Embryonic facial prominence (tissue), 1 donor: ENCODE measurements at regions not wholly inside any gene's neighbourhood (a gene's known extent, or its start where the extent isn't known, plus 50 kb on each side); places are given as distances from the start of the nearest gene placed in this dataset.
"Not testable (repeated sequence)": the region's sequence is repeated elsewhere in the genome, so short reads cannot be mapped to it uniquely, and the experiment has no call there.

ENCODE experiments used
- DNase-seq: peaks from one replicate; pipeline ENCODE4 v3.0.0-alpha.2; 2016; ENCODE audit errors: extremely low spot score

DNA sequence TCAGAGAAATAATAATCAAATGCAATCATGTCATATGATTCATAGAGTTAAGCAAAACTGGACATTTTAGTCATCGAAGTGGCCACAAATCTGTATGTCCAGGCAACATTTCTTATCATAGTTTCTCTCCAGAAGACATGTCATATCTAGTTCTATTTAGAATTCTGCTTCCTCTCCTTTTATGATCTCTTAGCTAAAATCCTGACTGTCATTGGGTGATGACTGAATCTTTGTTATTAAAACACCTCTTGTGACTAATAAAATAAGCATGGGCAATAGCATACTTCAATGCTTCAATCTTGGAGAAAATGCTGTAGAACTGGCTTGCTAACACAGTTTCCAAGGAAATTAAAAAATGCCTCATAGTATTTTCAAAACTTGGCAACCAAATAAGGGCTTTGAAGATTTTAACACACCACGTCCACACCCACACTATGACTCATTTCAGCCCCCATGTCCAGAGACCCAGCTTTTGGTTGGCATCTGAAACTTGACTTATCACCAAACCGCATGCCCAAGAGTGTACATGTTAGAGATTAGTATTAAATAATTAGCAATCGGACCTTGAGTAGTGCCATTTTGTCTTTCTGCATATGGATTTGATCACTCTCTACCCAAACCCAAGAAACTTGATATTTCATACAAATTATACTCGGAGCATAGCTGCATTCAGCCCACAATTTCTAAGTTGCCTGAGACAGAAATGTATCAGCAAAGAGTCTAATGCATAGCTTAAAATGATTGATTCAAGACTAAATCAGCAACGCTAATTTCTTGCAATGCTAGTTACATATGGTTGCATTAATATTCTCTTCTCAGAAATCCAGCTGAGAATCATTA, 106.5 kb upstream of the ETAA1 start:
- peak; percentile 69 for DNase-seq

DNA sequence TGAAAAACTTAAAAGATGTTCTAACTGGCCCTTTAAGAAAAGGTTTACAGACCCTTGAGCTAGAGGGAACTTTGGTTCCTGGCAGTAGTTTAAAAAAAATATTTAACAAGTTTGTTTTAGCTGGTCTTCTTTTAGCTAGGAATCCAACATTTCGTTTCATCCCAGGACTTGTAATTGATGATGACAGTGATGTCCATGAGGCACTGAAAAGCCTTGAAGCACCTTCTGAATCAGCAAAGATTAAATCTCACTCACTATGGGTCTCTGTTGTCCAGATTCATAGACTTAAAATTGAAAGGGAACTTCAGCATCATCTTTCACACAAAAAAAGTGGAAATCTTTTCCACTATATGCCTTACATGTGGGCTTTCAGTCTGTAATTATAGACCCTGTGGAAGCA, 102.9 kb upstream of the ETAA1 start:
- no peak for DNase-seq

DNA sequence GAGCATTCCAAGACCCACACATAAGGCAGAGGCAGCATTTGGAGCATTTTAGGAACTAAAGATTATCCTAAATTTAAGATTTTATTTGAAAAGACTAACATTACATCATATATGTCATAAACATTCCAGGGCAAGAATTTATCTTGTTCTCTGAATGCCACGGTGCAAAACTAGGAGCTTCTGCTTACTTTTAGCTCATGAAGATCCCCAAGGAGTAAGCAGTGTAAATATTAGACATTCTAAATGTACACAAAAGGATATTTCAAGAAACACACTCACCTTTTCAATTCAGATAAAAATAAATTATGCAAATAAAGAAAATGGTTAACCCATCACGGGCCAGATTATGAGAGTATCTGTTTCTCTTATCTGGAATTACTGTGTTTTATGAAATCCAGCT, 101.7 kb upstream of the ETAA1 start:
- no peak for DNase-seq

DNA sequence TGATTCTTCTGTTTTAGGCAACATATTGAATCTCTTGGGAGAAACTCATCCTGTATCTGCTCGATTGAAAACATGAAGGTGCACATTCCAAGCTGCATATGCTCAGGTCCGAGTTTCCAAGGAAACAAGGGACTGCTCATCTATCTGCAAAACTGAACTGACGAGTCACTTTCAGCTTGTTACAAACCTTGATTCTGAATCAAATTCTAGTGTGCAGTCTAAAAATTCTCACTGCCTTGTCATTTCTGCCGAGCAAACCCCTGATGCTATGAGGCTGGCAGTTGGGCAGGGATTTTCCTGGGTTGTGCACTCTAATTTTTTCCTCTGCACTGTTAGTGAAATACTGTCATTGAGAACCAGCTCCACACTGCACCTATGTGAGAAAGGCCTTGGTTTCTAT, 101.3 kb upstream of the ETAA1 start:
- DNase-seq, result no peak

DNA sequence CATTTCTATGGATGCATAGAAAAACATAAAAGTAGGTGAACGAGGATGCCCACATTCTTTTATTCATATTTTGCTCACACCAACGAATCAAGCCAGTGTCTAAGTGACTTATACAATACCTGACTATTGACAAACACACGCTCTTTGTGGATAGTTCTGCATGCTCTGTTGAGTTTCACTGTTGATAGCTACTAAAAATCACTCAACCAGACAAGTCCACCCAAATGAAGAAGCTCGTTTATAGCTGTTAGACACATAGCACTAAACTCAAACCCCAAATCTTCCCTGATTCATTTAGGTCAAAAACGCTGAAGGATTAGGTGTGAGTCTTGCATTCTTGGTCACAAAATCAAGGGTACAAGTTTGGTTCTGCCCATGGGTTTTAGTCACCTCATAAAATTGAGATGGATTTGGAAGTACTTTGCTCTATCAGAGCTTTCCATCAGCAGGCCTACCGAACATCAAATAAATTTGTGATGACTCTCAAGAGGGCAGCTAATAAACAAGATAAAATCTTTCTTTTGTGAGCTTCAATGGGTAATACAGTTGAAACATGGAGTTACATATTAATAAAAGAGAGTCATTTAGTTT, 92.7 kb upstream of the ETAA1 start:
- no peak for DNase-seq

DNA sequence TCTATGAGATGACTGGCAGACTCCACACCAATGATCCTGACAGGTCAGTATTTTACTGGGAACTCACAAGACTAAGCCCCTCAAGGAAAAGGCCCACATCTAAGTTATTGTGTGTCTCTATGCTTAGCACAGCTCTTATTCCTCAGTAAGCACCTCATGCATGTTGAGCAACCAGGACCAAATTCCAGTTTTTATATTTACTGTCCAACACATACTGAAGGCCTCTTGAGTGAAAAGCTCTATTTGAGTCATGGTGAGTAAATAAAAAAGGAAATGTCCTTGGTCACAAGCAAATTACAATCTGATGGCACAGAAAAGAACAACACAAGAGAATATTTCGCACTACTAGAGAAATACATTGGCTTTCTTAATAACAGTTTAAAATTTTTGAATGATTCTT, 87.9 kb upstream of the ETAA1 start:
- DNase-seq, result no peak

DNA sequence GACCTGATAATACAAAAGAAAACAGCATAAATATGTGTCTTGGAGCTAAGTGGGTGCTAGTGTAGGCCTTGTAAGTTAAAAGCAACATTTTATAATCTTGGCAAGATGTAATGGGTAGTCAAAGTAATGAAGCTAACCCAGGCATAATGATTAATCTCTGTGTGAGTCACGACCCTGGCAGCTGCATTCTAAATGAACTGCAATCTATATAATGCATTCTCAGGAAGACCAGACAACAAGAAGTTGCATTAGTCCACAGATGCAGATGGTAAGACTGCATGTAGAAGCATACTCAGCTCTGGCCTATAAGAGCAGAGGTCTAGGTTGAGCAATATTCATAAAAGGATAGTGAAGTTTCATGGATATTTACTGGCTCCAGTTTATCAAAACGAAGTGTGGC, 85.6 kb upstream of the ETAA1 start:
- no peak for DNase-seq

DNA sequence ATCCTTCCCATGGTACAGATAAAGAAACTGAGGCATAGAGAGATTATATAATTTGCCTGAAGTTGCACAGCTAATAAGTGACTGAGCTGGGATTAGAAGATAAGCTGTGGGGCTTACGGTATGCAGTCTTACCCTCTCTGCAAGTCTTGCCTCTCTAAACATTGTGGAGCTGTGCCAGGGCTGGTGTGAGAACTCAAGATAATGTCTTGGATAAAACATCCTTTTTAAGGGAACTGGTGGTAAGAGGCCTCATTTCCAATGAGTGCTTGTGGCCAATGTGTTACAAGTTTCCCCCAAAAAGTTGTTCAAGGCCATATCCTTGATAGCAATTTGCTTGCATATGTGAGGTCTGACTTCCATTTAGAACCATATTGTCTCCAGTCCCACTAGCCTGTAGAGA, 84.3 kb upstream of the ETAA1 start:
- no peak for DNase-seq

DNA sequence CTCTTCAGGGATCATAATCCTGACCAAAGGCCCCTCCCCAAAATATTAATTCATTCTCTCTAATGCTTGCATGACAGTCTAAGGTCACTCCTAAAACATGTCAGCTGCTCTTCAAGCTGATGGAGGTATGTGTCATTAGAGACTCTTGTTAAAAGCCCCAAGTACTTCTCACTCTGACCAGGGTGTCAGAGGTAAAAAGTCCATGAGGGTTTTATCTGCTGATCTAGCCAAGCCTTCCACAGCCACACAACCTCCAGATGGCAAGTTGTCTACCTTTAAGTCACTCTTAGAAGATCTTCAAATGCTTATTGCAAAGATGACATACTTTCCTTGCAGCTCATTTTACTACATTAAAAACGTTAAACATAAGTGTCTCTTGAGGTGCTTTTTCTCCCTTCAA, 83.6 kb upstream of the ETAA1 start:
- DNase-seq, result no peak

DNA sequence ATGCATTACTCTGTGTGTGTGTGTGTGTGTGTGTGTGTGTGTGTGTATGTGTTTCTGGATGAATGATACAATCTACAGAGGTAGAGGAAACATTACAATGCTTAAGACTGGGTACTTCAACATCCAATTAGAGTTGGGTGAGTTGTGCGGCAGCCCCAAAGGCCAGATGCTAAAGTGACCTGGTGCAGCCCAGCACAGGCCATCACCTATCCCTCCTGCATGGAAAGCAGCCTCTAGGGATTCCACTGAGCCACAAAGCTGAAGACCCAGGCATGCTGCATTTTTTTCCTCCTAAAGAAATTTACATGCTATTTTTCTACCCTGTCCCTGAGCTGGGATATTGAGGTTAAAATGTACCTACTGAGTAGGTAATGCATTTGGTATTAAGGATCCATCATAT, 79.1 kb upstream of the ETAA1 start:
- no peak for DNase-seq

DNA sequence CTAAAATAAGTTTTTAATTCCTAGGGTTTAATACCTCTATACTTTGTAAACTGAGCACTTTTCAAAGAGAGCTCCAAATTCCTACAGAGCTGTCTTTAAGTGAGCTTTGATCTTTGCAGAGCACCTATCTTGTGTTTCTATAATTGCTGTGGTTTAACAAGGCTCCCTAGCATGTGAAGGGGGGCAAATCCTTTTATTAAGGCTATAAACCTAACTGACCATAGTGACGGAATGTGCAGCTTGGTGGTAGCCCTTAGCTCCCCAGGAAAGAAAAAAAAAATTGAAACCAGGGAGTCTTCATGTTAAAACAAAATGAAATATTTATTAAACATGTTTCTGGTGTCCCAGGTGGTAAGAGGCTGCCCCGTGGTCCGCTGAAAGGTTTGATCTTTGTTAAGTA, 78.6 kb upstream of the ETAA1 start:
- no peak for DNase-seq

DNA sequence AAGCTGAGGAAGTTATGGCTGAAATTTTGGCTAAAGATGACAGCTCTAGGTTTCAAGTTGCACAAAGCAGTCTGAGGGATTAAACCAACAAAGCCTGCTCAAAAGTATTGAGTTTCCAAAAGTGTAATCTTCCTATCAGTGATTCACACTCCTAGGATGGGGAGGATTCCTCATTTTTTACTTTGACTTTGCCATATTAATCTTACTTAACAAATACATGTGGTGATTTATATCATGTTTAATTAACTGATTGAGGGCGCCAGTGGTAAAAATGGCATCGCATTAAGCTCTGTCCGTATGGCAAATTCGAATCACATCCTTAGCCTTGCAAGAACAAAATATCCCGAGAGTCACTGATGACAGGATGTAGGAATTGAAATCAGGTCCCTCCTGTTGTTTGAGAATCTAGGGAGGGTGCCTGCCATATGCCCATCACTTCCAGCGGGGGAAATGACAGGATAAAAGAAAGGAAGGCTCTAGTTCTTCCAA, 78.1 kb upstream of the ETAA1 start:
- no peak for DNase-seq

DNA sequence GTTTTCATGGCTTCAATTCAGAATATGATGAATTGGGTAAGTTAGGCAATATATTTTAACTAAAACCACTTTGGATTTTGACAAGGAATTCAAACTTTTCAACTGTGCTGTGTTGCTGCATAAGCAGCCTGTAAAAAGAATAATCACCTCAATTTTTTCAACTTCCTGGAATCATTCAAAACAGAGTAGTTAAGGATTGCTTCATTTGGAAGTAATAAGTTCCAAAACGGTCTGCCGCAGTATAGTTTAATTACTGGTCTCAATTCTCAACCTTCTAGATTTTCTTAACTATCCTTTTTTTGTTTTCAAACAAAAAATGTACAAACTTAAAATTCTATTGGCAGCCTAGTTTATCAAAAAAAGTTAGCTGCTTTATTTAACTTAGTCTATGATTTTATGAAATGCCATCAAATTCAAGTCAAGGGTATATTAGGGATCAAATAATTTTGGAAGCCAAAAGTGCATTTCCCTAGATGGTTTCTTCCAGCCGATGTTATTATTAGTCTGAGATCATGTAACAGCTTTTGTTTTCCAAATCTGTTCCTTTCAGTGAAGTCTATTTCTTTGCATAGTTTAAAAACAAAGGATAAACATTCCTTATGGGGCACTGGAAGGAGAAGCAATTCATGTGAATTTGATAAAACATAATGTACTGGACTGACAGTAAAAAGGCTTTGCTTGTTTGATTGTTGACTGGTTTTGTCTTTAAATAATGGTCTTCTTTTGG, 76.1 kb upstream of the ETAA1 start:
- no peak for DNase-seq

DNA sequence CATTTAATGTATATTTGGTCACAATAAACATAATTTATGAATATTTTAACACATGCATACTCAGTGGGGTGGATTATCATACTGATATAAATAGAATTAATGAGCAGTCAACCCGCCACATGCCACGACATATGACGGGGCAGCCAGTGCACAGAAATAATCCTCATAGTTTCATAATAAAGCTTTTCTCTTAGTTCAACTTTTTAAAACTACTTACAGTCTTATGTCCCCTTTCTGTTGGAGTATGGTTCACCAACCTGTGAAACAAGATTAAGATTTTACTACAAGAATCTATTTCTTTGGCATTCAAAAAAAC, 75.6 kb upstream of the ETAA1 start:
- no peak for DNase-seq

DNA sequence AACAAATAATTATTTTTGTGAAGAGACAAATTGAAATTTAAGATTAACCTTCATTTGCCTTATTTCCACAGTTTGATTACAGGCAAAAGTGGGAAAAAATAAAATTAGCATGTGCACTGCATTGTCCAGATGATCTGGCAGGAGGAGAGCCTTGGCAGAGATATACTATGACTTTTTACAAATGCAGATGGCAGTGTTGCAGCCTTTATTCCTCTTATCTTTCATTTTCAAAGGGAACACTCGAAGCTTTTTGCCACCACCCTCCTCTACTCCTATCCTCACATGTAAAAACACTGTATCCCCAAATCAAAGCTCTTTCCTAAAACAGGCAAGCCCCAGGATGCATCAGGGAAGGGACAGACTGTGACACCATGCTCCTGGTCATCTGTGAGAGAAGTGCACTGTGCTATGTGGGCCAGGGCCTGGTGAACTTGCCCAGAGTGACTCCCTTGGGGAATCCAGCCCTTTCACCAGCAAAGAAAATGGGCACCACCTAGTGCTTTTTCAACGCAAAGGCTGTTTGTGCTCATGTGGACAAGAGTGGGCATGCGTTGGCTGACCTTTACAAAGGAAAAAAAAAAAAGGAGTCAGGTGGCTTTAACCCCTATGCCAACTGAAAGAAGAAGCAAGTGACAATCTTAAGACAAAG, 74.7 kb upstream of the ETAA1 start:
- DNase-seq, result no peak

DNA sequence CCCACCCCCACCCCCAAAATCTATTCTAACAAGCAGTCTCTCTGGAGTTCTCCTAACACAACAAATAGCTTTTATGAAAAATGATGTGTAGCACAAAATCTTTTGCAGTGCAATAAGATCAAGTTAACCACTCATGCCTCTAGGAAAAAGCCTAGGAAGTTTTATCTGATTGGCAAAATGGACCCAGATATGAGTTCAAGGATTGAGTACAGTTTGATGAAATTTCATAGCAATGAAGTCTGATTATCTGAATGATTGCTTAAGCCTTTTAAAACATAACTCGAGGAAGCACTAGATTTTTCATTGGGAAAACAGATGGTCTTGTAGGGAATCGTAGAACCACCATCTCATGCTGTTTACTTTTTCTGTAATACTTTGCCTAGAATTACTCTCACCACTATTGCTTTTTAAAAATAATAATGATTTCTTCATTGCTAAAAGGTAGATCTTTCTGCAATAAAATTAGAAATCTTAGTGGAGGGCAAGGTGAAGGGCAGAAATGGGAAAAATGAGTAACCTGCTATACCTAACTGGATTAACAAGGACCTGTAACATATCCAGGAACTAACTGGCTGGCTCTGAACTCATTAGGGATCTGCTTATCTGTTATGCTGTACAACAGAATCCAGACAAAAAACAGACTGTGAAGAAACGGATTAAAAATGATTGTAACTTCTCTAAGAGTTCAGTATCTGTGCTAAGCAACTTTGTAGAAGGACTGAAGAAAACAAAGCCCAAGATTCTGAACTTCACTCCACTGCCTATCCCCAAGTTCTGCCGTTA, 73.7 kb upstream of the ETAA1 start:
- DNase-seq, result no peak

DNA sequence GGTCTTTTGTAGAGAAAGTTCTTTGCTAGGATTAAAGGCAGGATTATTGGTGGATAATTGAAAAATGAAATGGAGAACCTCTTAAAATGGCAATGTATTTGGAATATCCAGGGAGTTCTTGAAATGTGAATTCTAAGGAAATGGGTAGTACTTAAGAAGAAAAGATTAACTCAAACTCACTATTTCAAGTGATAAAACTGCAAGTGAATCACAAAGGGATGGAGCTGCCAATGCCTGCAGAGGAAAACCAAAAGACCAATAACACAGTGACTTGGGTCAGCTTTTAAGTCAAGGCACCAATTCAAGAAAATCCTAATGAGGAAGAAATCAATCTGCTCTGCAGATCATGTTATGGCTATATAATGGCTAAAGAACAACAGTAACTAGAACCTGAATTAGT, 67.6 kb upstream of the ETAA1 start:
- DNase-seq, result no peak

DNA sequence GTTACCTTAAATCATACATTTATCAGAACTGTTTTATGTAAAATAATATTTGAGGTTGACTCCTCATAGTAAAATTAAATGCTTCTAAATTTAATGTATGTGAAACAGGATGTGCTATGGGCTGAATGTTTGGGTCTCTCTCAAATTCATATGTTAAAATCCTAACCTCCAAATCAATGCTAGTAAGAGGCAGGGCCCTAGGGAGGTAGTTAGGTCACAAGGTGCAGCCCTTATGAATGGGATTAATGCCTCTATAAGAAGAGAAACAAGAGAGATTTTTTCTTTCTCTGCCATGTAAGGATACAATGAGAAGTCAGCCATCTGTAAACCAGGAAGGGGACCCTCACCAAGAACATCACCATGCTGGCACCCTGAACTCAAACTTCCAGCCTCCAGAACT, 67.2 kb upstream of the ETAA1 start:
- DNase-seq, result no peak

DNA sequence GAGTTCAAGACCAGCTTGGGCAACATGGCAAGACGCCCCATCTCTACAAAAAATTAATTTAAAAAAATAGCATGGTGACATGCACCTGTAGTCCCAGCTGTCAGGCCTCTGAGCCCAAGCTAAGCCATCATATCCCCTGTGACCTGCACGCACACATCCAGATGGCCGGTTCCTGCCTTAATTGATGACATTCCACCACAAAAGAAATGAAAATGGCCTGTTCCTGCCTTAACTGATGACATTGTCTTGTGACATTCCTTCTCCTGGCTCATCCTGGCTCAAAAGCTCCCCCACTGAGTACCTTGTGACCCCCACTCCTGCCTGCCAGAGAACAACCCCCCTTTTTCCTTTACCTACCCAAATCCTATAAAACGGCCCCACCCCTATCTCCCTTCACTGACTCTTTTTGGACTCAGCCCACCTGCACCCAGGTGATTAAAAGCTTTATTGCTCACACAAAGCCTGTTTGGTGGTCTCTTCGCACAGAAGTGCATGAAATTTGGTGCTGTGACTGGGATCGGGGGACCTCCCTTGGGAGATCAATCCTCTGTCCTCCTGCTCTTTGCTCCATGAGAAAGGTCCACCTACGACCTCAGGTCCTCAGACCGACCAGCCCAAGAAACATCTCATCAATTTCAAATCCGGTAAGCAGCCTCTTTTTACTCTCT, 65.6 kb upstream of the ETAA1 start:
- not testable (repeated sequence) for DNase-seq

DNA sequence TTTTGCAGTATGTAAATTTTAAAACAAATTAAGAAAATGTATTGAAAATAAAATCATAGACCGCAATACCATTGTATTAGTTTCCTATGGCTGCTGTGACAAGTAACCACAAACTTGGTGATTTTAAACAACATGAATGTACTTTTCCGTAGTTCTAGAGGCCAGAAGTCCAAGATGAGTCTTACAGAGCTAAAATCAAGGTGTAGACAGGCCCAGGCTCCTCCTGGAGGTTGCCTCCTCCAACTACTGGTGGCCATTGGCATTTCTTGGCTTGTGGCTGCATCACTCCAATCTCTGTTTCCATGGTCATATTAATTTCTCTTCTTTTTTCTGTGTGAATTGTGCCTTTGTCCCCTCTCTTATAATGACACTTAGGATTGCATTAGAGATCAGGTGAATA, 59.2 kb upstream of the ETAA1 start:
- no peak for DNase-seq

DNA sequence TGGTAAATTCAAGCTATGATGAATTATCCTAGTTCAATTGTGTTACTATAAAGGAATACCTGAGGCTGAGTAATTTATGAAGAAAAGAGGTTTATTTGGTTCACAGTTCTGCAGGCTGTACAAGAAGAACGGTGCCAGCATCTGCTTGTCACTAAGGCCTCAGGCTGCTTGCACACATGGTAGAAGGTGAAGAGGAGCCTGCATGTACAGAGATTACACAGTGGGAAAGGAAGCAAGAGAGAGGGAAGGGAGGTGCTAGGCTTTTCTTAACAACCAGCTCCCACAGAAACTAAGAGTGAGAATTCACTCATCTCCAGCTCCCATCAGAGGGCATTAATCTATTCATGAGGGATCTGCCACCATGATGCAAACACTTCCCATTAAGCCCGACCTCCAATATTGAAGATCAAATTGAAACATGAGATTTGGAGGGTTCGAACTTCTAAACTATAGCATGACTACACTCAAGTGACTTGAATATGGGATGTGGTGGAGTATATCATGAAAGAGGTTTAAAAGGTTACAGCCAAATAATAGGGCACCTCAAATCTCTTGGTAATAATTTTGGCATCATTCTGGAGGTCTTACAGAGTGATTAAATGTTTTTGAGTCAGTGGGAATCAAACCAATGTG, 58.4 kb upstream of the ETAA1 start:
- DNase-seq, result no peak
